ENCODE measurements at regions not wholly inside any gene's neighbourhood (a gene's known extent, or its start where the extent isn't known, plus 50 kb on each side); places are given as distances from the start of the nearest gene placed in this dataset.

GRCh38 chr2:747762-748351 is 70.7 kb upstream of the TMEM18 start:
- no peak for DNase-seq

GRCh38 chr2:746697-747096 is 69.5 kb upstream of the TMEM18 start:
- no peak for DNase-seq

GRCh38 chr2:744088-744487 is 66.9 kb upstream of the TMEM18 start:
- DNase-seq: no peak

- no peak for DNase-seq
Observed at GRCh38 chr2:742221-742620, 65.0 kb upstream of the TMEM18 start.

GRCh38 chr2:741195-741496 is 63.9 kb upstream of the TMEM18 start:
- no peak for DNase-seq

- DNase-seq: peak; percentile 87
Observed at GRCh38 chr2:740322-741194, 63.4 kb upstream of the TMEM18 start.

- peak; percentile 72 for DNase-seq
Observed at GRCh38 chr2:739864-740321, 62.7 kb upstream of the TMEM18 start.

- no peak for DNase-seq
Observed at GRCh38 chr2:736939-737338, 59.7 kb upstream of the TMEM18 start.

- DNase-seq: no peak
Observed at GRCh38 chr2:735670-736218, 58.5 kb upstream of the TMEM18 start.

GRCh38 chr2:734496-734895 is 57.3 kb upstream of the TMEM18 start:
- no peak for DNase-seq

- DNase-seq: no peak
Observed at GRCh38 chr2:733495-733894, 56.3 kb upstream of the TMEM18 start.

- DNase-seq: no peak
Observed at GRCh38 chr2:733001-733400, 55.8 kb upstream of the TMEM18 start.

GRCh38 chr2:731711-732110 is 54.5 kb upstream of the TMEM18 start:
- DNase-seq: no peak

GRCh38 chr2:729376-729861 is 52.2 kb upstream of the TMEM18 start:
- DNase-seq: no peak

- DNase-seq: no peak
Observed at GRCh38 chr2:728165-728564, 51.0 kb upstream of the TMEM18 start.

GRCh38 chr2:727071-727470 is 49.9 kb upstream of the TMEM18 start:
- no peak for DNase-seq
